ENCODE measurements at regions not wholly inside any gene's neighbourhood (a gene's known extent, or its start where the extent isn't known, plus 50 kb on each side); places are given as distances from the start of the nearest gene placed in this dataset.

GRCh38 chr6:56345376-56345995 lies 98.1 kb upstream of the COL21A1 start:
- DNase-seq (ENCODE audit: low spot score) = no peak

GRCh38 chr6:56343295-56343694 lies 95.9 kb upstream of the COL21A1 start:
- no peak for DNase-seq (ENCODE audit: low spot score)

GRCh38 chr6:56339524-56339923 lies 92.1 kb upstream of the COL21A1 start:
- DNase-seq (ENCODE audit: low spot score) = no peak

- peak; percentile 49 for DNase-seq (ENCODE audit: low spot score)
Measured at GRCh38 chr6:56335726-56336125, 88.3 kb upstream of the COL21A1 start.

- peak; percentile 24 for DNase-seq (ENCODE audit: low spot score)
Measured at GRCh38 chr6:56334937-56335336, 87.6 kb upstream of the COL21A1 start.

- DNase-seq (ENCODE audit: low spot score) = no peak
Measured at GRCh38 chr6:56329271-56330050, 82.1 kb upstream of the COL21A1 start.

GRCh38 chr6:56328728-56329090 lies 81.3 kb upstream of the COL21A1 start:
- no peak for DNase-seq (ENCODE audit: low spot score)

- DNase-seq (ENCODE audit: low spot score) = no peak
Measured at GRCh38 chr6:56327946-56328727, 80.8 kb upstream of the COL21A1 start.

- DNase-seq (ENCODE audit: low spot score) = no peak
Measured at GRCh38 chr6:56324396-56324795, 77.0 kb upstream of the COL21A1 start.

- DNase-seq (ENCODE audit: low spot score) = no peak
Measured at GRCh38 chr6:56318851-56319250, 71.5 kb upstream of the COL21A1 start.

GRCh38 chr6:56314683-56315523 lies 67.5 kb upstream of the COL21A1 start:
- peak; percentile 40 for DNase-seq (ENCODE audit: low spot score)

- DNase-seq (ENCODE audit: low spot score) = no peak
Measured at GRCh38 chr6:56311533-56312448, 64.4 kb upstream of the COL21A1 start.

- DNase-seq (ENCODE audit: low spot score) = no peak
Measured at GRCh38 chr6:56311061-56311460, 63.7 kb upstream of the COL21A1 start.

GRCh38 chr6:56310241-56310640 lies 62.9 kb upstream of the COL21A1 start:
- no peak for DNase-seq (ENCODE audit: low spot score)

- no peak for DNase-seq (ENCODE audit: low spot score)
Measured at GRCh38 chr6:56299916-56300315, 52.5 kb upstream of the COL21A1 start.

GRCh38 chr6:56297022-56297989 lies 49.9 kb upstream of the COL21A1 start:
- no peak for DNase-seq (ENCODE audit: low spot score)
